IMR-90 (cell line): ENCODE measurements at regions not wholly inside any gene's neighbourhood (a gene's known extent, or its start where the extent isn't known, plus 50 kb on each side); places are given as distances from the start of the nearest gene placed in this dataset.

Source experiments
- ATAC-seq: fragments of 200-7000 bp; cut with Tn5 transposase; 2 replicates; pipeline ENCODE4 v1.9.1; 2020; ENCODE audit warnings: low read depth, mild to moderate bottlenecking, moderate library complexity
- BruUV-seq: library from RNA; stranded (reverse); fragments of 400-500 nt; replicated peaks from 2 replicates; lab custom pipeline; 2021; lab: Mats Ljungman, UMichigan
- CTCF ChIA-PET: fragments of 300-600 bp; formaldehyde crosslinking; extraction: SDS; loops from one replicate; lab custom pipeline; 2021; ENCODE audit warnings: antibody characterized with exemption; lab: Yijun Ruan, JAX
- POLR2A ChIA-PET: fragments of 300-600 bp; sonication (Branson Sonifier 250); formaldehyde crosslinking; loops from one replicate; lab custom pipeline; 2022; ENCODE audit warnings: antibody characterized with exemption; ENCODE audit not compliant: unreplicated experiment; lab: Charles Lee
- DNase-seq: peaks from one replicate; pipeline ENCODE4 v3.0.0; 2013
- H2AFZ ChIP-seq: replicated peaks from 2 replicates; pipeline ENCODE3; 2013; ENCODE audit warnings: low read length, mild to moderate bottlenecking; ENCODE audit not compliant: poor library complexity
- H2AK5ac ChIP-seq: 2 replicates; pipeline ENCODE4 v1.6.1; 2013; ENCODE audit warnings: low read depth, low read length, inconsistent platforms
- H2AK9ac ChIP-seq: replicated peaks from 2 replicates; pipeline ENCODE3; 2013; ENCODE audit warnings: mild to moderate bottlenecking, low read depth, low read length, moderate library complexity; ENCODE audit not compliant: poor library complexity
- H2BK120ac ChIP-seq: 2 replicates; pipeline ENCODE4 v1.6.1; 2013; ENCODE audit warnings: low read depth, low read length, inconsistent platforms
- H2BK15ac ChIP-seq: 3 replicates; pipeline ENCODE4 v1.6.1; 2013; ENCODE audit warnings: low read depth, low read length, inconsistent platforms
- H2BK20ac ChIP-seq: 2 replicates; pipeline ENCODE4 v1.6.1; 2013; ENCODE audit warnings: low read depth, mild to moderate bottlenecking, inconsistent platforms, low read length, moderate library complexity
- H2BK5ac ChIP-seq: 2 replicates; pipeline ENCODE4 v1.6.1; 2013; ENCODE audit warnings: mild to moderate bottlenecking, low read depth, low read length, inconsistent platforms; ENCODE audit not compliant: poor library complexity, severe bottlenecking
- H3K14ac ChIP-seq: replicated peaks from 2 replicates; pipeline ENCODE4 v1.6.1; 2013; ENCODE audit warnings: low read depth, low read length, inconsistent platforms
- H3K18ac ChIP-seq: 2 replicates; pipeline ENCODE4 v1.6.1; 2013; ENCODE audit warnings: low read depth, low read length, control low read depth
- H3K23ac ChIP-seq: 2 replicates; pipeline ENCODE4 v1.6.1; 2013; ENCODE audit warnings: low read depth, low read length, inconsistent platforms
- H3K27ac ChIP-seq: 2 replicates; pipeline ENCODE4 v1.5.1; 2013; ENCODE audit warnings: mild to moderate bottlenecking, control low read depth, low read length; ENCODE audit not compliant: insufficient read depth
- H3K27me3 ChIP-seq: 2 replicates; pipeline ENCODE4 v1.6.1; 2013; ENCODE audit warnings: low read length; ENCODE audit not compliant: control insufficient read depth, insufficient read depth
- H3K36me3 ChIP-seq: 2 replicates; pipeline ENCODE4 v1.6.1; 2013; ENCODE audit warnings: low read length, mixed read lengths; ENCODE audit not compliant: control insufficient read depth, insufficient read depth
- H3K4ac ChIP-seq: 2 replicates; pipeline ENCODE4 v1.6.1; 2013; ENCODE audit warnings: low read depth, low read length, inconsistent platforms
- H3K4me1 ChIP-seq: 2 replicates; pipeline ENCODE4 v1.6.1; 2013; ENCODE audit warnings: low read length, mixed read lengths; ENCODE audit not compliant: control insufficient read depth, insufficient read depth
- H3K4me2 ChIP-seq: 2 replicates; pipeline ENCODE4 v1.6.1; 2013; ENCODE audit warnings: low read depth, mild to moderate bottlenecking, control low read depth, low read length, moderate library complexity
- H3K4me3 ChIP-seq: 2 replicates; pipeline ENCODE4 v1.5.1; 2013; ENCODE audit warnings: low read depth, mild to moderate bottlenecking, control low read depth, low read length, moderate library complexity; ENCODE audit not compliant: insufficient read depth
- H3K56ac ChIP-seq: 2 replicates; pipeline ENCODE4 v1.6.1; 2013; ENCODE audit warnings: low read length, inconsistent platforms; ENCODE audit not compliant: insufficient read depth; ENCODE audit errors: extremely low read depth
- H3K79me1 ChIP-seq, 2 experiments: 2 replicates each; pipeline ENCODE4 v1.6.1; 2013; ENCODE audit warnings: low read length in 2 of 2, inconsistent platforms in 1 of 2, low read depth in 1 of 2
- H3K9ac ChIP-seq: 2 replicates; pipeline ENCODE4 v1.6.1; 2013; ENCODE audit warnings: low read depth, low read length, control low read depth
- H3K9me1 ChIP-seq: 2 replicates; pipeline ENCODE4 v1.6.1; 2013; ENCODE audit warnings: low read length, inconsistent platforms; ENCODE audit not compliant: insufficient read depth
- H3K9me3 ChIP-seq: 2 replicates; pipeline ENCODE4 v1.6.1; 2013; ENCODE audit warnings: low read length; ENCODE audit not compliant: control insufficient read depth, insufficient read depth
- H4K20me1 ChIP-seq: 2 replicates; pipeline ENCODE4 v1.6.1; 2013; ENCODE audit warnings: low read length, inconsistent platforms; ENCODE audit not compliant: insufficient read depth
- H4K5ac ChIP-seq: 2 replicates; pipeline ENCODE4 v1.6.1; 2013; ENCODE audit warnings: mild to moderate bottlenecking, low read depth, low read length, control low read depth
- H4K8ac ChIP-seq, 2 experiments: 2 replicates each; pipeline ENCODE4 v1.6.1; 2013; ENCODE audit warnings: low read depth in 2 of 2, low read length in 2 of 2, control low read depth in 1 of 2, inconsistent platforms in 1 of 2
- H4K91ac ChIP-seq: 2 replicates; pipeline ENCODE4 v1.6.1; 2013; ENCODE audit warnings: low read depth, low read length, inconsistent platforms; ENCODE audit not compliant: insufficient read depth
- BHLHE40 ChIP-seq: fragments of 150-350 bp; IDR thresholded peaks from 2 replicates; pipeline ENCODE4 v1.6.1; 2016; ENCODE audit warnings: mild to moderate bottlenecking, low read depth, low read length
- CEBPB ChIP-seq: IDR thresholded peaks from 2 replicates; pipeline ENCODE4 v1.6.1; 2012; ENCODE audit warnings: low read depth, low read length, improper control_type of control experiment
- FOS ChIP-seq: fragments of 150-350 bp; IDR thresholded peaks from 2 replicates; pipeline ENCODE4 v1.6.1; 2016; ENCODE audit warnings: low read depth, low read length
- MAZ ChIP-seq: IDR thresholded peaks from 2 replicates; pipeline ENCODE4 v1.6.1; 2012; ENCODE audit warnings: low read depth, mild to moderate bottlenecking, low read length, improper control_type of control experiment, moderate library complexity, borderline replicate concordance
- POLR2A ChIP-seq: IDR thresholded peaks from 2 replicates; pipeline ENCODE4 v1.6.1; 2012; ENCODE audit warnings: mild to moderate bottlenecking, low read depth, low read length
- RAD21 ChIP-seq: IDR thresholded peaks from 2 replicates; pipeline ENCODE4 v1.6.1; 2012; ENCODE audit warnings: low read length, improper control_type of control experiment
- WGBS, 2 experiments: methylation state at CpG; one replicate each; pipeline versions ENCODE4 v1.1.5 to v1.1.7; 2013; ENCODE audit warnings: missing lambda C conversion rate in 2 of 2; ENCODE audit not compliant: insufficient read length in 1 of 2; ENCODE audit errors: extremely low coverage in 2 of 2; 5-methylcytosine and 5-hydroxymethylcytosine counted together
- dilution Hi-C: fragments of 300-500 bp; cut with HindIII; formaldehyde crosslinking; loops from one replicate; pipeline ENCODE4 v1.14.3; 2018; ENCODE audit warnings: low sequenced_read_pairs; ENCODE audit not compliant: unreplicated experiment
- in situ Hi-C: fragments of 300-500 bp; cut with MboI; formaldehyde crosslinking; loops from 3 replicates; pipeline ENCODE4 v1.14.3; 2019; ENCODE audit warnings: low sequenced_read_pairs, inconsistent platforms, mixed read lengths
- intact Hi-C: fragments of 100-400 bp; cut with micrococcal nuclease; formaldehyde crosslinking; loops from 2 replicates; pipeline ENCODE4 v1.10.0; 2022

DNA sequence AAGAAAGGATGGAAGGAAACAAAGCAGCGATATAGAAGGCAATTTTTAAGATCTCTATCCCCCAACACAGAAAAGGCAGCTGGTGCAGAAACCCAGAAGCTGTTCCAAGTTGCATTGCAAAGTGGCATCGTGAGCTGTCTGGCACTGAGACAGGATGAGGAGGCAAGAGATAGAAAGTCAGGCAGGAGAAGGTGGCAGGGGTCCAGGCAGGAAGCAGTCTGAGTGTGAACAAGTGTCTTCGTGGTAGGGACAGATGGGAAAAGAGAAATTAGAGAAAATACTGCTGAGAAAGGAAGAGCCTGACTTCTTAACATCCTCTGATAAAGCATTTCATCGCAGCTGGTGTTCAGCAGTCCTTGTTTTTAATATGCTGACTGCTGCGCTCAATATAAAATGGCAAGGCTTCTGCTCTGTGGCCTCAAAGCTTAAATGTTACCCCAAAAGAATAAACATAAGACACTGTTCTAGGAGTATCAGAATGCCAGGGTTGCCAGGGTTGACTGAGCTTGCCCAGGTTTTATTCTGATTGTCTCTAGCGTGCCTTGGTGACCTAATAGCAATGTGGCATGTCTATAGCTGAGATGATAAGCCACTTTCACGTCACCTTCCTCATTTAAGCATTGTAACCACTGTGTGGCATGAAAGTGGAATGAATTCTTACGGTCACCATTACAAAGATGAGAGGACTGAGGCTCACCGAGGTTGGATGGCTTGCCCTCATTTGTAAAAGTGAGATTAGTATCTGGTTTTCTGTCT is 397.6 kb downstream of the NUAK1 start:
- in situ Hi-C loops: no loop called here
- H3K9me3 ChIP-seq: no peaks in the 10 kb centered on the region
- no peak overlapping the region; the same call in 1 of the 2 replicates for H3K14ac ChIP-seq
- POLR2A ChIA-PET: no interaction called here
- no peak overlapping the region for H3K9ac ChIP-seq
- peak overlapping the region; percentile 5; the same call in 1 of the 2 replicates for H3K4me2 ChIP-seq
- dilution Hi-C loops: no loop called here
- H3K4ac ChIP-seq: no peak overlapping the region
- no peaks in the 10 kb centered on the region for H4K20me1 ChIP-seq
- no peak overlapping the region for H3K18ac ChIP-seq
- H3K79me1 ChIP-seq: no peaks in the 10 kb centered on the region
- H3K56ac ChIP-seq: no peak overlapping the region
- DNase-seq (peak; percentile 30), ATAC-seq (no peak)
- H2AFZ ChIP-seq: no peak overlapping the region
- no peak overlapping the region for H3K4me3 ChIP-seq
- no peak overlapping the region for H2BK120ac ChIP-seq
- H3K36me3 ChIP-seq: no peaks in the 10 kb centered on the region
- H4K8ac ChIP-seq: no peak overlapping the region
- no peak overlapping the region for H3K27ac ChIP-seq
- H2BK15ac ChIP-seq: no peak overlapping the region
- BruUV-seq: no TSS peak
- intact Hi-C loops: no loop called here
- H4K91ac ChIP-seq: no peak overlapping the region
- peaks cover 6% of the 10 kb centered on the region; the same call in 1 of the 2 replicates for H3K9me1 ChIP-seq
- H3K4me1 ChIP-seq: peaks cover 2% of the 10 kb centered on the region; the same call in 1 of the 2 replicates
- no peak overlapping the region; the same call in 1 of the 2 replicates for H3K23ac ChIP-seq
- TF ChIP-seq RAD21 (no peak), MAZ (no peak), BHLHE40 (no peak), FOS (no peak), POLR2A (no peak), CEBPB (no peak)
- H2BK5ac ChIP-seq: no peak overlapping the region
- WGBS, 2 experiments: no CpG with 5 or more reads among the region's 9 CpGs
- CTCF ChIA-PET: interaction anchor here (1.4 kb wide), 1 partner anchor 11 kb away, joined by 3 read pairs; no protein-coding TSS in a partner anchor
- H2BK20ac ChIP-seq: no peak overlapping the region
- peak overlapping the region; percentile 7; the same call in 1 of the 2 replicates for H2AK5ac ChIP-seq
- peak overlapping the region; percentile 48 for H2AK9ac ChIP-seq
- H3K27me3 ChIP-seq: no peaks in the 10 kb centered on the region
- no peak overlapping the region for H4K5ac ChIP-seq
